Right lobe of liver (tissue), 6 donors: ENCODE measurements at regions not wholly inside any gene's neighbourhood (a gene's known extent, or its start where the extent isn't known, plus 50 kb on each side); places are given as distances from the start of the nearest gene placed in this dataset.

Experiments used
- ATAC-seq, 4 donors: fragments of 200-7000 bp; cut with Tn5 transposase; one replicate each; pipeline ENCODE4 v1.9.1; 2020; ENCODE audit warnings: mild to moderate bottlenecking in 4 of 4, moderate library complexity in 4 of 4
- DNase-seq, 3 donors: peaks; one replicate each; pipeline ENCODE4 v3.0.0-alpha.2; 2020
- H3K27ac ChIP-seq, 3 donors: fragments of 200-600 bp; one replicate each; pipeline ENCODE4 v1.8.0; 2022
- H3K27me3 ChIP-seq, 2 donors: fragments of 200-600 bp; one replicate each; pipeline ENCODE4 v1.8.0; 2022
- H3K36me3 ChIP-seq, 4 donors: fragments of 200-600 bp; sonication (generic) in 1 of 4; one replicate each; pipeline versions ENCODE4 v1.5.1 to v1.8.0; 2017 to 2022; ENCODE audit warnings: control low read depth in 1 of 4
- H3K4me1 ChIP-seq, 4 donors: fragments of 200-600 bp; sonication (generic) in 1 of 4; one replicate each; pipeline versions ENCODE4 v1.5.1 to v1.8.0; 2017 to 2022; ENCODE audit warnings: control low read depth in 1 of 4
- H3K4me3 ChIP-seq, 3 donors: fragments of 200-600 bp; one replicate each; pipeline ENCODE4 v1.8.0; 2022
- H3K9me3 ChIP-seq, 4 donors: fragments of 200-600 bp; sonication (generic) in 1 of 4; one replicate each; pipeline versions ENCODE4 v1.5.1 to v1.8.0; 2017 to 2022; ENCODE audit warnings: control low read depth in 1 of 4
- POLR2A ChIP-seq: fragments of 450-650 bp; IDR thresholded peaks from one replicate; pipeline ENCODE4 v1.6.1; 2017; ENCODE audit warnings: antibody characterized with exemption, mild to moderate bottlenecking
- WGBS: methylation state at CpG from one replicate; pipeline ENCODE4 v1.1.6; 2018; ENCODE audit warnings: low coverage, low lambda C conversion rate; ENCODE audit not compliant: insufficient coverage; ENCODE audit errors: missing lambda C conversion rate; 5-methylcytosine and 5-hydroxymethylcytosine counted together
- intact Hi-C, 2 donors: fragments of 100-400 bp; cut with DNase I; formaldehyde crosslinking; loops; one replicate each; pipeline versions ENCODE4 v1.11.2 to v1.14.1; 2022
- TF ChIP-seq, protein P1 (sequence below), 4 donors: fragments of 200-600 bp in 3 of 4; fragments of 450-650 bp in 1 of 4; IDR thresholded peaks; one replicate each; pipeline versions ENCODE4 v1.5.1 to v1.8.0; 2016 to 2022; ENCODE audit warnings: antibody characterized with exemption in 4 of 4, mild to moderate bottlenecking in 2 of 4
- donor health status: DM: no; HTN: yes; CAD: no.
- donor health status: DM: no; HTN: no; CAD: no.
- donor health status: DM: no; HTN: no; CAD: no.
- donor health status: DM: no; HTN: yes; CAD: no.
- donor health status: DM: no; HTN: yes; CAD: no.

DNA sequence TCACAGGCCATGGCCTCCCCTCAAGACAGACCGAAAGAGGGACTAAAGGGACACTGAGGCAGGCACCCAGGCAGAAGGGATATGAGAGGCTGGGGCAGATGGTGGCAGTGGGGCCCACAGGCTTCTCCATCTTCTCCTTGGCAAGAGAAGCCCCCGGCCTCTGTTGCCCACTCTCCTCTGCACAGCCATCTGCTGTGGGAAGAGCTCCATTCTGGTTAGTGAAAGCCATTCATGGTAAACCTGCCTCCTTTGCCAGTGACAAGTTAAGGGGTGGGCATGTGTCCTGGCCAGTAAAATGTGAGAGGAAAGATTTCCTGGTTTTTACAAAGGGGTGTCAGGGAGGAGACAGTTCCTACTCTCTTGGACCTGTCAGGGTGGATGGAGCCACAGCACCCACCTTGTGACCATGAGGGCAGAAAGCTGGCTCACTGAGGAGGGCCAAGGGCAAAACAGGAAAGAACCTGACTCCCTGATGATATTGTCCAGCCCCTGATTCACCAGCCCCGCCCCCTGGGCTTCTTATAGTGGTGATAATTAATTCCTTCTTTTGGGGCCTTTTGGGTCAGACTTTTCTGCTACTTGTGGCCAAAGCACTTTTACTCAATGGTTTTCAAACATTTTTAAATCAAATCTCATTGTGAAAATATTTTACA is 130.4 kb upstream of the SMAD3 start:
- Histone ChIP-seq H3K4me3 (no peak overlapping the region), H3K4me1 (peaks cover 0 to 10% (median 0%) of the 10 kb centered on the region in 4 donors), H3K36me3 (no peaks in the 10 kb centered on the region), H3K27ac (no peak overlapping the region), H3K9me3 (no peaks in the 10 kb centered on the region), H3K27me3 (no peaks in the 10 kb centered on the region)
- DNase-seq (peak in 1 of 3 donors; percentile 8), ATAC-seq (no peak)
- intact Hi-C loops: no loop called here
- 75% methylated on average over 2 of the region's 3 CpGs for WGBS
- TF ChIP-seq, protein P1, sequence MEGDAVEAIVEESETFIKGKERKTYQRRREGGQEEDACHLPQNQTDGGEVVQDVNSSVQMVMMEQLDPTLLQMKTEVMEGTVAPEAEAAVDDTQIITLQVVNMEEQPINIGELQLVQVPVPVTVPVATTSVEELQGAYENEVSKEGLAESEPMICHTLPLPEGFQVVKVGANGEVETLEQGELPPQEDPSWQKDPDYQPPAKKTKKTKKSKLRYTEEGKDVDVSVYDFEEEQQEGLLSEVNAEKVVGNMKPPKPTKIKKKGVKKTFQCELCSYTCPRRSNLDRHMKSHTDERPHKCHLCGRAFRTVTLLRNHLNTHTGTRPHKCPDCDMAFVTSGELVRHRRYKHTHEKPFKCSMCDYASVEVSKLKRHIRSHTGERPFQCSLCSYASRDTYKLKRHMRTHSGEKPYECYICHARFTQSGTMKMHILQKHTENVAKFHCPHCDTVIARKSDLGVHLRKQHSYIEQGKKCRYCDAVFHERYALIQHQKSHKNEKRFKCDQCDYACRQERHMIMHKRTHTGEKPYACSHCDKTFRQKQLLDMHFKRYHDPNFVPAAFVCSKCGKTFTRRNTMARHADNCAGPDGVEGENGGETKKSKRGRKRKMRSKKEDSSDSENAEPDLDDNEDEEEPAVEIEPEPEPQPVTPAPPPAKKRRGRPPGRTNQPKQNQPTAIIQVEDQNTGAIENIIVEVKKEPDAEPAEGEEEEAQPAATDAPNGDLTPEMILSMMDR (IDR thresholded peaks at IDR 0.05): no peak
- TF ChIP-seq POLR2A: no peak

DNA sequence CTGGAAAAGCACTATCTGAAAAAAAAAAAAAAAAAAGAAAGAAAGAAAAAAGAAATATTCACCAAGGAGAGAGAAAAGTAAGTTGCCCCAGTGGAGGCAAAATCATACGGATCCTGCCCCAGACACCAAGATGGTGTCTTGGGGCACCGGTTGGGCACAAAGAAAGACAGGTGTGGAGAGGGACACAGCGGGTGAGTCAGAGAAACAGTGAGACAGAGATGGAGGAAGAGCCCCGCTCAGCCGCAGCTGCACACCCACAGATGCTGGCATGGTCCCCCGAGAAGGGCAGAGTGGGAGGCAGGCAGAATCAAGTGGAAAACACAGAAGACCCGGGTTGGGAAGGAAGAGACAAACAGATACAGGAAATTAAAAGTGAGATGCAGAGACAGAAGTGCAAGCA is 129.7 kb upstream of the SMAD3 start:
- Histone ChIP-seq H3K9me3 (no peaks in the 10 kb centered on the region), H3K27me3 (no peaks in the 10 kb centered on the region), H3K27ac (no peak overlapping the region), H3K4me3 (no peak overlapping the region), H3K36me3 (no peaks in the 10 kb centered on the region), H3K4me1 (peaks cover 0 to 10% (median 0%) of the 10 kb centered on the region in 4 donors)
- DNase-seq: peak in 1 of 3 donors; percentile 3
- TF ChIP-seq, protein P1 (IDR thresholded peaks at IDR 0.05): no peak
- no peak for TF ChIP-seq POLR2A
- intact Hi-C loops: no loop called here
- WGBS: 73% methylated on average over 7 of the region's 7 CpGs
- no peak for ATAC-seq

DNA sequence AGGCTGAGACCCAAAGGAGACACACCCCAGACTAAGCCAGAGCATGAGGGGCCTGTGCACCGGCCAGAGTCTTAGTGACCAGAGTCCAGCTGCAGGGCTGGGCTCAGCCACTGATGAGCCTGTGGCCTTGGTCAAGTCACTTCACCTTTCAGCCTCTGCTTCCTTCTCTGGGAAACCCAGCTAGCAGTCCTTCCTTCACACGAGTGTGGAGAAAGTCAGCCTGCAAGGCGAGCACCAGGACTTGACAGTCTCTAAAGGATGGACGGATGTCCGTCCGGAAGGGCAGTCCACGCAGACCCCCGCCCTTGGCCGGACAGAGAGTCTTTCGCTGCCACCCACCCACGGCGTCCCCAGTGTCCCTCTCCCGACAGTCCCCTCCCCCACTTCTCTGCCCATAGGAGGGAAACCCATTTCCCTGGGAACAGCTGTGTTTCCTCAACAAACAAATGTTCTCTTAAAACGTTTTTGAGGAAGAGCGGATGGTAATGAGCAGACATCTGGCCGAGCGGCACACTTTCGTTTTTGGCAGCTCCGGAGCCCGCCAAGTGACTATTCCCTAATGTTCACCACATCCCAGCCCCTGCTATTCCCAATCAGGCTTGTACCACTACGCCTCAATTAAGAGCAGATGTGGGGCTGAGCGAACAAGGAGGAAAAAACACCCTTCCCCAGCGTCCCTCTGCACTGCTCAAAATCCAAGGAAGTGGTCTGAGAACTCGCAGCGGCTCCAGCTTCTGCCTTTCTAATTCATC is 129.1 kb upstream of the SMAD3 start:
- no peak overlapping the region for H3K27ac ChIP-seq
- peak overlapping the region in 1 of 3 donors; percentile 13 for H3K4me3 ChIP-seq
- WGBS: 77% methylated on average over 13 of the region's 25 CpGs
- TF ChIP-seq, protein P1 (IDR thresholded peaks at IDR 0.05): no peak
- no peaks in the 10 kb centered on the region for H3K36me3 ChIP-seq
- H3K9me3 ChIP-seq: no peaks in the 10 kb centered on the region
- DNase-seq (peak in 1 of 3 donors; percentile 29), ATAC-seq (peak in 1 of 4 donors; percentile 8)
- intact Hi-C loops: no loop called here
- H3K4me1 ChIP-seq: peaks cover 0 to 10% (median 0%) of the 10 kb centered on the region in 4 donors
- no peaks in the 10 kb centered on the region for H3K27me3 ChIP-seq

GRCh38 chr15:66936861-66937582 is 128.4 kb upstream of the SMAD3 start:
- H3K36me3 ChIP-seq: no peaks in the 10 kb centered on the region
- intact Hi-C loops: no loop called here
- H3K4me3 ChIP-seq: no peak overlapping the region
- TF ChIP-seq POLR2A: no peak
- TF ChIP-seq, protein P1 (IDR thresholded peaks at IDR 0.05): no peak
- DNase-seq: no peak
- no peaks in the 10 kb centered on the region for H3K27me3 ChIP-seq
- no peak for ATAC-seq
- WGBS: 60% methylated on average over 4 of the region's 8 CpGs
- no peaks in the 10 kb centered on the region for H3K9me3 ChIP-seq
- no peak overlapping the region for H3K27ac ChIP-seq
- peaks cover 0 to 3% (median 0%) of the 10 kb centered on the region in 4 donors for H3K4me1 ChIP-seq
